ENCODE measurements at regions not wholly inside any gene's neighbourhood (a gene's known extent, or its start where the extent isn't known, plus 50 kb on each side); places are given as distances from the start of the nearest gene placed in this dataset.

- Histone ChIP-seq H3K4me1 (ENCODE audit: control insufficient read depth, insufficient read depth, low read length) (peaks cover 36% of the 10 kb centered on the region), H3K27me3 (replicated peaks; ENCODE audit: control insufficient read depth, insufficient read depth, low read length) (no peaks in the 10 kb centered on the region), H3K9ac (ENCODE audit: low read length) (no peak overlapping the region), H3K4me3 (ENCODE audit: low read length) (no peak overlapping the region), H3K9me3 (ENCODE audit: control insufficient read depth, low read length) (no peaks in the 10 kb centered on the region), H3K36me3 (ENCODE audit: control insufficient read depth, insufficient read depth, low read length, severe bottlenecking) (no peaks in the 10 kb centered on the region)
- DNase-seq (ENCODE audit: low read depth) = peak; percentile 32
These were observed 353.8 kb upstream of the FAR2 start for GRCh38 chr12:28795311-28795710.

- Histone ChIP-seq H3K9me3 (ENCODE audit: control insufficient read depth, low read length) (no peaks in the 10 kb centered on the region), H3K4me3 (ENCODE audit: low read length) (no peak overlapping the region), H3K4me1 (ENCODE audit: control insufficient read depth, insufficient read depth, low read length) (peaks cover 33% of the 10 kb centered on the region), H3K9ac (ENCODE audit: low read length) (no peak overlapping the region), H3K27me3 (replicated peaks; ENCODE audit: control insufficient read depth, insufficient read depth, low read length) (no peaks in the 10 kb centered on the region), H3K36me3 (ENCODE audit: control insufficient read depth, insufficient read depth, low read length, severe bottlenecking) (no peaks in the 10 kb centered on the region)
- DNase-seq (ENCODE audit: low read depth) = no peak
These were observed 349.7 kb upstream of the FAR2 start for GRCh38 chr12:28799348-28799747.

- no peak for DNase-seq (ENCODE audit: low read depth)
- H3K9me3 ChIP-seq (ENCODE audit: control insufficient read depth, low read length) = no peaks in the 10 kb centered on the region
- H3K27me3 ChIP-seq (replicated peaks; ENCODE audit: control insufficient read depth, insufficient read depth, low read length) = no peaks in the 10 kb centered on the region
- no peak overlapping the region for H3K9ac ChIP-seq (ENCODE audit: low read length)
- H3K4me3 ChIP-seq (ENCODE audit: low read length) = no peak overlapping the region
- peaks cover 25% of the 10 kb centered on the region for H3K4me1 ChIP-seq (ENCODE audit: control insufficient read depth, insufficient read depth, low read length)
- no peaks in the 10 kb centered on the region for H3K36me3 ChIP-seq (ENCODE audit: control insufficient read depth, insufficient read depth, low read length, severe bottlenecking)
These were observed 348.9 kb upstream of the FAR2 start for GRCh38 chr12:28800129-28800528.

- no peaks in the 10 kb centered on the region for H3K9me3 ChIP-seq (ENCODE audit: control insufficient read depth, low read length)
- peak overlapping the region; percentile 26 for H3K4me3 ChIP-seq (ENCODE audit: low read length)
- H3K36me3 ChIP-seq (ENCODE audit: control insufficient read depth, insufficient read depth, low read length, severe bottlenecking) = no peaks in the 10 kb centered on the region
- no peaks in the 10 kb centered on the region for H3K27me3 ChIP-seq (replicated peaks; ENCODE audit: control insufficient read depth, insufficient read depth, low read length)
- DNase-seq (ENCODE audit: low read depth) = peak; percentile 10
- peaks cover 21% of the 10 kb centered on the region for H3K4me1 ChIP-seq (ENCODE audit: control insufficient read depth, insufficient read depth, low read length)
- H3K9ac ChIP-seq (ENCODE audit: low read length) = no peak overlapping the region
These were observed 346.2 kb upstream of the FAR2 start for GRCh38 chr12:28802706-28803438.

GRCh38 chr12:28807535-28807934 lies 341.5 kb upstream of the FAR2 start:
- Histone ChIP-seq H3K27me3 (replicated peaks; ENCODE audit: control insufficient read depth, insufficient read depth, low read length) (no peaks in the 10 kb centered on the region), H3K9me3 (ENCODE audit: control insufficient read depth, low read length) (peaks cover 3% of the 10 kb centered on the region), H3K4me1 (ENCODE audit: control insufficient read depth, insufficient read depth, low read length) (peaks cover 6% of the 10 kb centered on the region), H3K4me3 (ENCODE audit: low read length) (no peak overlapping the region), H3K36me3 (ENCODE audit: control insufficient read depth, insufficient read depth, low read length, severe bottlenecking) (no peaks in the 10 kb centered on the region), H3K9ac (ENCODE audit: low read length) (no peak overlapping the region)
- no peak for DNase-seq (ENCODE audit: low read depth)

- Histone ChIP-seq H3K27me3 (replicated peaks; ENCODE audit: control insufficient read depth, insufficient read depth, low read length) (no peaks in the 10 kb centered on the region), H3K9me3 (ENCODE audit: control insufficient read depth, low read length) (peaks cover 3% of the 10 kb centered on the region), H3K4me3 (ENCODE audit: low read length) (no peak overlapping the region), H3K9ac (ENCODE audit: low read length) (no peak overlapping the region), H3K36me3 (ENCODE audit: control insufficient read depth, insufficient read depth, low read length, severe bottlenecking) (no peaks in the 10 kb centered on the region), H3K4me1 (ENCODE audit: control insufficient read depth, insufficient read depth, low read length) (no peaks in the 10 kb centered on the region)
- DNase-seq (ENCODE audit: low read depth) = no peak
These were observed 337.6 kb upstream of the FAR2 start for GRCh38 chr12:28811457-28811856.

- no peak for DNase-seq (ENCODE audit: low read depth)
- H3K9me3 ChIP-seq (ENCODE audit: control insufficient read depth, low read length) = peaks cover 4% of the 10 kb centered on the region
- no peaks in the 10 kb centered on the region for H3K36me3 ChIP-seq (ENCODE audit: control insufficient read depth, insufficient read depth, low read length, severe bottlenecking)
- no peak overlapping the region for H3K9ac ChIP-seq (ENCODE audit: low read length)
- no peak overlapping the region for H3K4me3 ChIP-seq (ENCODE audit: low read length)
- no peaks in the 10 kb centered on the region for H3K4me1 ChIP-seq (ENCODE audit: control insufficient read depth, insufficient read depth, low read length)
- no peaks in the 10 kb centered on the region for H3K27me3 ChIP-seq (replicated peaks; ENCODE audit: control insufficient read depth, insufficient read depth, low read length)
These were observed 334.8 kb upstream of the FAR2 start for GRCh38 chr12:28814246-28814645.

- Histone ChIP-seq H3K4me1 (ENCODE audit: control insufficient read depth, insufficient read depth, low read length) (no peaks in the 10 kb centered on the region), H3K9ac (ENCODE audit: low read length) (no peak overlapping the region), H3K27me3 (replicated peaks; ENCODE audit: control insufficient read depth, insufficient read depth, low read length) (no peaks in the 10 kb centered on the region), H3K36me3 (ENCODE audit: control insufficient read depth, insufficient read depth, low read length, severe bottlenecking) (no peaks in the 10 kb centered on the region), H3K4me3 (ENCODE audit: low read length) (no peak overlapping the region), H3K9me3 (ENCODE audit: control insufficient read depth, low read length) (peaks cover 9% of the 10 kb centered on the region)
- DNase-seq (ENCODE audit: low read depth) = no peak
These were observed 331.6 kb upstream of the FAR2 start for GRCh38 chr12:28817524-28817923.

- no peak overlapping the region for H3K4me3 ChIP-seq (ENCODE audit: low read length)
- H3K9me3 ChIP-seq (ENCODE audit: control insufficient read depth, low read length) = peaks cover 7% of the 10 kb centered on the region
- no peaks in the 10 kb centered on the region for H3K36me3 ChIP-seq (ENCODE audit: control insufficient read depth, insufficient read depth, low read length, severe bottlenecking)
- H3K27me3 ChIP-seq (replicated peaks; ENCODE audit: control insufficient read depth, insufficient read depth, low read length) = no peaks in the 10 kb centered on the region
- peaks cover 9% of the 10 kb centered on the region for H3K4me1 ChIP-seq (ENCODE audit: control insufficient read depth, insufficient read depth, low read length)
- no peak overlapping the region for H3K9ac ChIP-seq (ENCODE audit: low read length)
- no peak for DNase-seq (ENCODE audit: low read depth)
These were observed 324.8 kb upstream of the FAR2 start for GRCh38 chr12:28824193-28824846.

- peaks cover 2% of the 10 kb centered on the region for H3K9me3 ChIP-seq (ENCODE audit: control insufficient read depth, low read length)
- peaks cover 9% of the 10 kb centered on the region for H3K4me1 ChIP-seq (ENCODE audit: control insufficient read depth, insufficient read depth, low read length)
- H3K27me3 ChIP-seq (replicated peaks; ENCODE audit: control insufficient read depth, insufficient read depth, low read length) = no peaks in the 10 kb centered on the region
- DNase-seq (ENCODE audit: low read depth) = no peak
- H3K4me3 ChIP-seq (ENCODE audit: low read length) = no peak overlapping the region
- no peaks in the 10 kb centered on the region for H3K36me3 ChIP-seq (ENCODE audit: control insufficient read depth, insufficient read depth, low read length, severe bottlenecking)
- no peak overlapping the region for H3K9ac ChIP-seq (ENCODE audit: low read length)
These were observed 324.2 kb upstream of the FAR2 start for GRCh38 chr12:28824849-28825248.

- Histone ChIP-seq H3K36me3 (ENCODE audit: control insufficient read depth, insufficient read depth, low read length, severe bottlenecking) (no peaks in the 10 kb centered on the region), H3K9ac (ENCODE audit: low read length) (no peak overlapping the region), H3K4me1 (ENCODE audit: control insufficient read depth, insufficient read depth, low read length) (peaks cover 9% of the 10 kb centered on the region), H3K27me3 (replicated peaks; ENCODE audit: control insufficient read depth, insufficient read depth, low read length) (no peaks in the 10 kb centered on the region), H3K9me3 (ENCODE audit: control insufficient read depth, low read length) (no peaks in the 10 kb centered on the region), H3K4me3 (ENCODE audit: low read length) (no peak overlapping the region)
- no peak for DNase-seq (ENCODE audit: low read depth)
These were observed 322.3 kb upstream of the FAR2 start for GRCh38 chr12:28826766-28827165.

Data from adipocyte (in vitro differentiated cells).